ENCODE measurements at regions not wholly inside any gene's neighbourhood (a gene's known extent, or its start where the extent isn't known, plus 50 kb on each side); places are given as distances from the start of the nearest gene placed in this dataset.
"Not testable (repeated sequence)": the region's sequence is repeated elsewhere in the genome, so short reads cannot be mapped to it uniquely, and the experiment has no call there.

DNA sequence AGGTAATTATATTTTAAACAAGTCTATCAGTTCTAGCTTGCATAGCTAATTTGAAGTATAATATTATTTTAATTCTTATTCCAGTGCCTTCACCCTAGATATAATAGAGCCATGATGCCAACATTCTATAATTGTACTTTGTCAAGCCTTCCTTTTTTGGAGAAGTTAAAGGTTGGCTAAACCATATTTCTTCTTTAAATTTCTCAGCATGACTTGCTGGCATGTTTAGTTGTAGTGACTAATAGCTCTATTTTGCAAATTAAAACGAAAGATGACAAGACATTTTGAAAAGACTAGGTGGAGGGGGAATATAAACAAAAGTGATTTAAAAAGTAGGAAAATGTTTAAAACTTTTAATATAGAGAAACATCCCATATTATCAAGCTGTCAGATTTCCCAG, 400.7 kb downstream of the PSAT1 start:
- TF ChIP-seq, protein P1, sequence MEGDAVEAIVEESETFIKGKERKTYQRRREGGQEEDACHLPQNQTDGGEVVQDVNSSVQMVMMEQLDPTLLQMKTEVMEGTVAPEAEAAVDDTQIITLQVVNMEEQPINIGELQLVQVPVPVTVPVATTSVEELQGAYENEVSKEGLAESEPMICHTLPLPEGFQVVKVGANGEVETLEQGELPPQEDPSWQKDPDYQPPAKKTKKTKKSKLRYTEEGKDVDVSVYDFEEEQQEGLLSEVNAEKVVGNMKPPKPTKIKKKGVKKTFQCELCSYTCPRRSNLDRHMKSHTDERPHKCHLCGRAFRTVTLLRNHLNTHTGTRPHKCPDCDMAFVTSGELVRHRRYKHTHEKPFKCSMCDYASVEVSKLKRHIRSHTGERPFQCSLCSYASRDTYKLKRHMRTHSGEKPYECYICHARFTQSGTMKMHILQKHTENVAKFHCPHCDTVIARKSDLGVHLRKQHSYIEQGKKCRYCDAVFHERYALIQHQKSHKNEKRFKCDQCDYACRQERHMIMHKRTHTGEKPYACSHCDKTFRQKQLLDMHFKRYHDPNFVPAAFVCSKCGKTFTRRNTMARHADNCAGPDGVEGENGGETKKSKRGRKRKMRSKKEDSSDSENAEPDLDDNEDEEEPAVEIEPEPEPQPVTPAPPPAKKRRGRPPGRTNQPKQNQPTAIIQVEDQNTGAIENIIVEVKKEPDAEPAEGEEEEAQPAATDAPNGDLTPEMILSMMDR (IDR thresholded peaks at IDR 0.05; ENCODE audit: insufficient read depth, low read length, poor library complexity, severe bottlenecking), result no peak
- H3K4me3 ChIP-seq (ENCODE audit: low read depth, low read length), result no peak overlapping the region
- no peak for DNase-seq (ENCODE audit: low read depth)
- no peaks in the 10 kb centered on the region for H3K36me3 ChIP-seq (ENCODE audit: control insufficient read depth, insufficient read depth, low read length)
- H3K27me3 ChIP-seq (ENCODE audit: control insufficient read depth, insufficient read depth, low read length), result no peaks in the 10 kb centered on the region

DNA sequence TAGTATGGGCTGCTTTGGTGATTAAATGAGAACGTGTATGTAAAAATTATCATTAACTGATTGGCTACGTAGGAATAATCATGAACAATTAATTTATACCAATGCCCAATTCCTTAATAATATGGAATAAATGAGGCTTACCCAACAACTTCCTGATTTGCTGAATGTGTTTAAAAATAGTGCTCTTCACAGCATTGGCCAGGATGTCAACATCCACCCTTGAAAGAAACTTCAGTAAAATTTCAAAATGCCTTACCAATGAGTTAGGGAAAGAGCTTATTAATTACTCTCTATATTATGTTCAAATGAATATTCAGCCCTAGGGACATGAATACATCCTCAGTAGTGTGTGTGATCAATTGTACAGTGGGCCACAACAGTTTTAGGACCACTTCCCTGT, 401.4 kb downstream of the PSAT1 start:
- no peak for DNase-seq (ENCODE audit: low read depth)
- H3K36me3 ChIP-seq (ENCODE audit: control insufficient read depth, insufficient read depth, low read length), result no peaks in the 10 kb centered on the region
- TF ChIP-seq, protein P1 (IDR thresholded peaks at IDR 0.05; ENCODE audit: insufficient read depth, low read length, poor library complexity, severe bottlenecking), result no peak

DNA sequence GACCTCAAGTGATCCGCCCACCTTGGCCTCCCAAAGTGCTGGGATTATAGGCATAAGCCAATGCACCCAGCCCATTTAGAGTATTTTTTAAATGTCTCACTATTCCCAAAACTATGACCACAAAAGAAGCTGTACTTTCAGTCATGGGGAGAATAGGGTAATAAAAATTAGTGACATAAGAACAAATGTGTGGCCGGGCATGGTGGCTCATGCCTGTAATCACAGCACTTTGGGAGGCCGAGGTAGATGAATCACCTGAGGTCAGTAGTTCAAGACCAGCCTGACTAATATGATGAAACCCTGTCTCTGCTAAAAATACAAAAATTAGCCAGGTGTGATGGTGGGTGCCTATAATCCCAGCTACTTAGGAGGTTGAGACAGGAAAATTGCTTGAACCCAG, 402.3 kb downstream of the PSAT1 start:
- not testable (repeated sequence) for DNase-seq (ENCODE audit: low read depth); H3K4me3 ChIP-seq (ENCODE audit: low read depth, low read length); H3K27me3 ChIP-seq (ENCODE audit: control insufficient read depth, insufficient read depth, low read length); H3K36me3 ChIP-seq (ENCODE audit: control insufficient read depth, insufficient read depth, low read length)

More for the DNA sequence above, 401.4 kb downstream of the PSAT1 start:
- Histone ChIP-seq H3K27me3 (ENCODE audit: control insufficient read depth, insufficient read depth, low read length) (no peaks in the 10 kb centered on the region), H3K4me3 (ENCODE audit: low read depth, low read length) (no peak overlapping the region)

DNA sequence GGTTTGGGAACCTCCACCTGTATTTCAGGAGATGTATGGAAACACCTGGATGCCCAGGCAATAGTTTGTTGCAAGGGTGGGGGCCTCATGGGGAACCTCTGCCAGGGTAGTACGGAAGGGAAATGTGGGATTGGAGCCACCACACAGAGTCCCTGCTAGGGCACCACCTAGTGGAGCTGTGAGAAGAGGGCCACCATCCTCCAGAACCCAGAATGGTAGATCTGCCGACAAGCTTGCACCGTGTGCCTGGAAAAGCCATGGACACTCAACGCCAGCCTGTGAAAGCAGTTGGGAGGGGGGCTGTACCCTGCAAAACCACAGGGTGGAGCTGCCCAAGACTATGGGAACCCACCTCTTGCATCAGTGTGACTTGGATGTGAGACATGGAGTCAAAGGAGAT, 407.2 kb downstream of the PSAT1 start:
- not testable (repeated sequence) for DNase-seq (ENCODE audit: low read depth); H3K36me3 ChIP-seq (ENCODE audit: control insufficient read depth, insufficient read depth, low read length); H3K27me3 ChIP-seq (ENCODE audit: control insufficient read depth, insufficient read depth, low read length); H3K4me3 ChIP-seq (ENCODE audit: low read depth, low read length)

DNA sequence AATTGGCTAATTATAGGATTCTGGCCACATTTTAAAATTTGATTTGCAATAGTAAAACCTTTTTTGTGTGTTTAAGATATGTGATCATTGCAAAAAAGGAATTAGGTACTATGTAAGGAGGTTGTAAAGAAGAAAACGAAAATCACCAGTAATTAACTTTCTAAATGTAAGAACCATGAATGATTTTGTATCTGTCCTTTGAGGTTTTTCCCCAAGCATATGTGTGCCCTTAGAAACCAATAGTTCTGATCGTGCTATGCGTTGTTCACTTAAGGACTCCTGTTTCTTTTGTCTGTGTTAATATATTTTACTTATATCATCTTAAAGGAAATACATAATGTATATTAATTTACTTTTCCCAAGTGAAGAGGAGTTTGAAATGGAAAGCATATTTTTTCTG, 410.2 kb downstream of the PSAT1 start:
- no peaks in the 10 kb centered on the region for H3K36me3 ChIP-seq (ENCODE audit: control insufficient read depth, insufficient read depth, low read length)
- TF ChIP-seq, protein P1 (IDR thresholded peaks at IDR 0.05; ENCODE audit: insufficient read depth, low read length, poor library complexity, severe bottlenecking), result no peak
- no peaks in the 10 kb centered on the region for H3K27me3 ChIP-seq (ENCODE audit: control insufficient read depth, insufficient read depth, low read length)
- H3K4me3 ChIP-seq (ENCODE audit: low read depth, low read length), result no peak overlapping the region
- DNase-seq (ENCODE audit: low read depth), result no peak

DNA sequence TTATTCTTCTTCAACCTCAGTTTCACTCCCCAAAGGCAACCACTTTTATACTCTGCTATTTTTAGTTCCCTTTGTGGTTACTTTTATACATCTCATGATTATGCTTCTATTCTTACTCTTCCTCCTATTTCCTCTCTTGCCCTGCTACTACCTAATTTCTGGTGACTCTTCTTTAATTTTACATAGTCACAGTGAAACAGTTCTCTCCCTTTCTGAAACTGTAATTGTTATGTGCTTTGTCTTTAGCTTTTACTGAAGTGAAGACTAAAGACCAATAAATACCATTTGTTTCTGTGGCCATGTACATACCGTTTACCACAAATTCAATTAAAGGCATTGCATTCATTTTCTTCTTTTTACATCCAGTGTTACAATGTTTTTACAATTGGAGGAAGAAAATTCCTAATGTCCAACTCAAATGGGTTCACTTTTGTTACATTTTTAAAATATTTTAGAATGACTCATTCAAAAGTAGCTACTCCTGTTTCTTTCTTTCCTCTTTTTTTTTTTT, 410.6 kb downstream of the PSAT1 start:
- DNase-seq (ENCODE audit: low read depth), result no peak
- H3K36me3 ChIP-seq (ENCODE audit: control insufficient read depth, insufficient read depth, low read length), result no peaks in the 10 kb centered on the region
- no peak overlapping the region for H3K4me3 ChIP-seq (ENCODE audit: low read depth, low read length)
- H3K27me3 ChIP-seq (ENCODE audit: control insufficient read depth, insufficient read depth, low read length), result no peaks in the 10 kb centered on the region
- TF ChIP-seq, protein P1 (IDR thresholded peaks at IDR 0.05; ENCODE audit: insufficient read depth, low read length, poor library complexity, severe bottlenecking), result no peak

DNA sequence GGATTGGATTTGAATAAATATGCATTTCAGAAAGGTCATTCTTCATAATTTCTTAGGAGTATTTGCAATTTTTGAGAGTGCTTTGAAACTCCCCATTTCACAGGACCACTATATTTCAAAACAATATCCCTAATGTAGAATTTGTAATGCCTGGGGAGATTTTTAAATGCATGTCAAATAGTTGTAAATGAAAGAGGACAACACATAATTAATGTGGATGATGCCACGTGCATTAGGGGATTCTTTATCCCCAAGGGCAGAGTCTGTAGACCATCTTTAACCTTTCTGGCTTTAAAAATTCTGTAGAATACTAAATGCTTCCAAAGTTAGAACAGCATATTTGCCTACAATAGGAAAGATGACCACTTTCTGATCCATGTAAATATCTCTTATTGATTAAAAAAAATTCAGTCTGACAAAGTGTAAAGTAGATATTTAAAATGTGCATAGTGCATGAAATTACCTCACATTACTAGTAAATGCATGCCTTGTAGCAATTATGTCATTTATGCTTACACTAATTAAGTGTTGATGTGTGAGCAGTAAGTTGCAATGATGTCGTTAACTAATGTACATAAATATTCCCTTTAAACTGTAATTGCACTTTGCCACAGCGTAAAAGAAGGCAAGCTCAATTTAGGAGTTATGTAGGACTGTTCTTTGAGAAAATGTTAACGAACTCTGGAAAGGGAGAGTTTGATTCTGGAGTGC, 416.1 kb downstream of the PSAT1 start:
- Histone ChIP-seq H3K36me3 (ENCODE audit: control insufficient read depth, insufficient read depth, low read length) (no peaks in the 10 kb centered on the region), H3K4me3 (ENCODE audit: low read depth, low read length) (no peak overlapping the region), H3K27me3 (ENCODE audit: control insufficient read depth, insufficient read depth, low read length) (no peaks in the 10 kb centered on the region)
- DNase-seq (ENCODE audit: low read depth), result no peak
- TF ChIP-seq, protein P1 (IDR thresholded peaks at IDR 0.05; ENCODE audit: insufficient read depth, low read length, poor library complexity, severe bottlenecking), result no peak
